T-helper 2 cell treated with Interferon-gamma antibody and Interleukin-4, amounts not matched to agents 5 μg/mL and 100 μg/mL, for 36 hours (primary cell): ENCODE measurements at regions not wholly inside any gene's neighbourhood (a gene's known extent, or its start where the extent isn't known, plus 50 kb on each side); places are given as distances from the start of the nearest gene placed in this dataset.
"Not testable (repeated sequence)": the region's sequence is repeated elsewhere in the genome, so short reads cannot be mapped to it uniquely, and the experiment has no call there.

Experiments
- DNase-seq: peaks from one replicate; pipeline ENCODE4 v3.0.0; 2021; ENCODE audit warnings: low spot score
- H3K27ac Mint-ChIP-seq: one replicate; pipeline ENCODE4 v1.8.0; 2021; ENCODE audit warnings: mild to moderate bottlenecking, mixed read lengths
- H3K27me3 Mint-ChIP-seq: one replicate; pipeline ENCODE4 v1.8.0; 2021; ENCODE audit warnings: low read depth, mixed read lengths
- H3K36me3 Mint-ChIP-seq: one replicate; pipeline ENCODE4 v1.8.0; 2021; ENCODE audit warnings: low read depth, mixed read lengths
- H3K4me1 Mint-ChIP-seq: one replicate; pipeline ENCODE4 v1.8.0; 2021; ENCODE audit warnings: low read depth, mixed read lengths
- H3K4me3 Mint-ChIP-seq: one replicate; pipeline ENCODE4 v1.8.0; 2022; ENCODE audit warnings: mild to moderate bottlenecking, moderate library complexity, mixed read lengths
- H3K9me3 Mint-ChIP-seq: one replicate; pipeline ENCODE4 v1.8.0; 2021; ENCODE audit warnings: mixed read lengths

DNA sequence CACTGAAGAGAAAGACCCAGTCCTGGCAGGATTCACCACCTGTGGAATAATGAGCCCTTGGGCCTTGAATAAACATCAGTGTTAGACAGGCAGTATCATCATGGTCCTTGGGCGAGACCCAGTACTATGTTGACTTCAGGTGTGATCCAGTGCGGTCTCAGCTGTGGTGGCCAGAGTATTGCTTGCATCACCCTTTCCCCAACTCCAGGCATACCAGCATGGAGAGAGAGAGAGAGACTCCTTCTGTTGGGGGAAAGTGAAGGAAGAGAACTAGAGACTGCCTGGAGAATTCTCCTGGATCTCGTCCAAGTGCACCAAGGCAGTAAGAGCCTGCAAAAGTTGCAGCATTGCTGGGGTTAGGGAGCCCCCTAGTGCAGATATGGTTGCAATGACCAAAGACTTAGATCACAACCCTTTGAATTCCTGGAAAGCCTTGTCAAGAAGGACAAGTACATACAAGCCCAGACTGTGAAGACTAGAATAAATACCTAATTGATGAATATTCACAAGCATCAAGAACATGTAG lies 61.1 kb upstream of the VAMP7 start:
- Mint-ChIP-seq H3K36me3 (no peaks in the 10 kb centered on the region), H3K4me3 (no peak overlapping the region), H3K9me3 (peaks cover 17% of the 10 kb centered on the region), H3K4me1 (peaks cover 2% of the 10 kb centered on the region), H3K27ac (no peak overlapping the region), H3K27me3 (peaks cover 4% of the 10 kb centered on the region)
- peak; percentile 9 for DNase-seq

GRCh38 chrX:155819525-155819924 lies 61.6 kb upstream of the VAMP7 start:
- Mint-ChIP-seq H3K9me3 (peaks cover 12% of the 10 kb centered on the region), H3K36me3 (no peaks in the 10 kb centered on the region), H3K4me1 (peaks cover 2% of the 10 kb centered on the region), H3K4me3 (no peak overlapping the region), H3K27ac (no peak overlapping the region), H3K27me3 (peaks cover 4% of the 10 kb centered on the region)
- DNase-seq = no peak

DNA sequence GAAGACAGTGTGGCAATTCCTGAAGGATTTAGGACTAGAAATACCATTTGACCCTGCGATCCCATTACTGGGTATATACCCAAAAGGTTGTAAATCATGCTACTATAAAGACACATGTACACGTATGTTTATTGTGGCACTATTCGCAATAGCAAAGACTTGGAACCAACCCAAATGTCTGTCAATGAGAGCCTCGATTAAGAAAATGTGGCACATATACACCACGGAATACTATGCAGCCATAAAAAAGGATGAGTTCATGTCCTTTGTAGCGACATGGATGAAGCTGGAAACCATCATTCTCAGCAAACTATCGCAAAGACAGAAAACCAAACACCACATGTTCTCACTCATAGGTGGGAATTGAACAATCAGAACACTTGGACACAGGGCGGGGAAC lies 66.8 kb upstream of the VAMP7 start:
- H3K4me1 Mint-ChIP-seq, H3K4me3 Mint-ChIP-seq, H3K27ac Mint-ChIP-seq, H3K36me3 Mint-ChIP-seq, DNase-seq, H3K27me3 Mint-ChIP-seq: not testable (repeated sequence)
- H3K9me3 Mint-ChIP-seq = peaks cover 25% of the 10 kb centered on the region

- Mint-ChIP-seq H3K27me3 (no peaks in the 10 kb centered on the region), H3K36me3 (no peaks in the 10 kb centered on the region), H3K27ac (no peak overlapping the region), H3K4me1 (no peaks in the 10 kb centered on the region), H3K4me3 (no peak overlapping the region), H3K9me3 (peaks cover 4% of the 10 kb centered on the region)
- DNase-seq = no peak
These were observed 101.3 kb upstream of the VAMP7 start for GRCh38 chrX:155779831-155780230.

DNA sequence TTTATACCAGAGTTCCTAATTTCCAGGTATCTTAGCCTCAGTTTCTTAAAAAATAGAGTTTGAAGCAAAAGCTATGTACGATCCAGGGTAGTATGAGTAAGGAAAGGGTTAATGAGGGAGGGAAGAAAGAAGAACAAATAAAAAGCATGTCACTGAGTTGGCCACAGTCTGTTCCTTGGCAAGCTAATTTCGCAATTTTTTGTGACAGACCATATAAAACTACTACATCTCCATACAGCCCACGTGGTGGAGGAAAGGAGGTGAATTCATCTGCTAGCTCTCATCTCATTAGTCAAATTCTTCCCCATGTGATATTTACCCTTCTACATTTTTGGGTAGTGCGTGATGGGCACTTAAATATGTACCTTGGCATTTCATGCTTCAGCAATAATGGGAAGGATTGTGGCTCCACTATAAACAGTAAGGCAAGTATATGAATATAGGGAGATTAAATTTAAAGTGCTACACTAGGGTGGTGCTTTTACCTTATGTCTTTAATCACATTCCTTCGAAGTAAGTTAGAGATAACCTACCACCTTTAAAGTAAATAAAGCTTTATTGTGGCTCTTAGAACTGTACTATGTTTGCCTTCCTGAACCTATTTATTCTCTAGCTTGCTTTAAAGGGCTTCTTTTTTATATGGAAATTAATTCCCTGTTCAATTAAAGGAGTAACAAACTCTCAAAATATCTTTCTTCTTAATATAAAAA lies 102.1 kb upstream of the VAMP7 start:
- no peak overlapping the region for H3K27ac Mint-ChIP-seq
- peaks cover 4% of the 10 kb centered on the region for H3K9me3 Mint-ChIP-seq
- H3K4me1 Mint-ChIP-seq = no peaks in the 10 kb centered on the region
- no peaks in the 10 kb centered on the region for H3K36me3 Mint-ChIP-seq
- no peaks in the 10 kb centered on the region for H3K27me3 Mint-ChIP-seq
- H3K4me3 Mint-ChIP-seq = no peak overlapping the region
- DNase-seq = no peak

DNA sequence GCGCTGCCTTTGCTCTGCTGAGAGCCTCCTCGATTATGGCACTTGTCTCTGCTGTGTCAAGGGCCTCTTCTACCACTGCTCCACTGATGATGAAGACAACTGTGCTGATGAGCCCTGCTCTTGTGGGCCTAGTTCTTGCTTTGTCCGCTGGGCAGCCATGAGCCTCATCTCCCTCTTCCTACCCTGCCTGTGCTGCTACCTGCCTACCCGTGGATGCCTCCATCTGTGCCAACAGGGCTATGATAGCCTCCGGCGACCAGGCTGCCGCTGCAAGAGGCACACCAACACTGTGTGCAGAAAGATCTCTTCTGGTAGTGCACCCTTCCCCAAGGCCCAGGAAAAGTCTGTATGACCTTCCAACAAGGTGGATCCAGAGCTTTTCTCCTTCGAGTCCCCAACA lies 106.8 kb upstream of the VAMP7 start:
- Mint-ChIP-seq H3K36me3 (no peaks in the 10 kb centered on the region), H3K27ac (no peak overlapping the region), H3K9me3 (no peaks in the 10 kb centered on the region), H3K27me3 (peaks cover 2% of the 10 kb centered on the region), H3K4me1 (no peaks in the 10 kb centered on the region), H3K4me3 (no peak overlapping the region)
- DNase-seq = no peak

DNA sequence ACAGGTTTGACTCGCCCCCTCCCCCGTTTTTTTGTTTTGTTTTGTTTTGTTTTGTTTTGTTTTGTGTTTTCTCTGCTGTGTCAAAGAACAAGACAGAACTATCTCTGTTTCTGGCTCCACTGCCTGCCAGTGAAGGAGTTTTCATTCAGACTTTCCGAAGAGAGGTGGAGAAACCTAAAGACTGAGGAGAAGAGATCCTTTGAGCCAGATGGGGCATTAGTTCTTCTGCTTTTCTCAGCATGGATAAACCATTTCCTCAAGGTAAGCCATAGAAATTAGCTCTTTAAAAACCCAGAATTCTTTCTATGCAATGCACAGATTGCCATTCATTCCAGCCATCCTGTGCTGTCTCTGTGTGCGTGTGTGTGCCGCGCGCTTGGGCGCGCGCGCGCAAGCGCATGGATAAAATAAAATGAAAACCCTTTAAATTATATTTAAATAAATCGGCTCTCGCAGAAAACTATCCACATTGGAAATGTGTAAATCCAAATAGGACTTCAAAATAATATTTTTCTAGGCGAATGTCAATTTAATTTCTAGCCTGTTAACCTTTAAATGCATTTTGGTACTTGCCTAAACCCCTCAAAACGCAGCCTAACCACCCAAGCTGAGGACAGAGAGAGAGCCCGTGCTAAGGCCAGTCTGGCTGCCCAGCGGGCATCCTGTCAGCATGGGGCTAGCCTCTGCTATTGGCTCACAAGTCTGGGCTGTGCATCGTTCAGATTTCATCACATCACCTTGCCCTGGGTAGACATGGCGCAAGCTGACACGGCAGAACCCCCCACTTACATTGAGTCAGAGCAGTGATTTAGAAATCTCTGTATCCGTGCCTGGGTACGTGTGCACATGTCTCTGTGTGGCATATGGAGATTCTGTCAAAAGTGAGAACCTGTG lies 113.0 kb upstream of the VAMP7 start:
- no peak for DNase-seq
- Mint-ChIP-seq H3K27me3 (peaks cover 2% of the 10 kb centered on the region), H3K4me1 (peaks cover 10% of the 10 kb centered on the region), H3K27ac (no peak overlapping the region), H3K36me3 (no peaks in the 10 kb centered on the region), H3K4me3 (peak overlapping the region; percentile 76), H3K9me3 (no peaks in the 10 kb centered on the region)

- peak; percentile 5 for DNase-seq
- peaks cover 2% of the 10 kb centered on the region for H3K27me3 Mint-ChIP-seq
- peak overlapping the region; percentile 76 for H3K4me3 Mint-ChIP-seq
- H3K27ac Mint-ChIP-seq = no peak overlapping the region
- no peaks in the 10 kb centered on the region for H3K36me3 Mint-ChIP-seq
- H3K4me1 Mint-ChIP-seq = peaks cover 10% of the 10 kb centered on the region
- peaks cover 1% of the 10 kb centered on the region for H3K9me3 Mint-ChIP-seq
These were observed 113.9 kb upstream of the VAMP7 start for GRCh38 chrX:155767051-155767875.

- DNase-seq = no peak
- Mint-ChIP-seq H3K27ac (no peak overlapping the region), H3K4me1 (peaks cover 10% of the 10 kb centered on the region), H3K36me3 (no peaks in the 10 kb centered on the region), H3K9me3 (peaks cover 9% of the 10 kb centered on the region), H3K4me3 (no peak overlapping the region), H3K27me3 (peaks cover 2% of the 10 kb centered on the region)
These were observed 114.8 kb upstream of the VAMP7 start for GRCh38 chrX:155766321-155766720.

GRCh38 chrX:155761185-155761584 lies 120.0 kb upstream of the VAMP7 start:
- no peaks in the 10 kb centered on the region for H3K36me3 Mint-ChIP-seq
- no peaks in the 10 kb centered on the region for H3K4me1 Mint-ChIP-seq
- H3K4me3 Mint-ChIP-seq = no peak overlapping the region
- no peak overlapping the region for H3K27ac Mint-ChIP-seq
- no peaks in the 10 kb centered on the region for H3K27me3 Mint-ChIP-seq
- H3K9me3 Mint-ChIP-seq = peaks cover 15% of the 10 kb centered on the region
- no peak for DNase-seq

DNA sequence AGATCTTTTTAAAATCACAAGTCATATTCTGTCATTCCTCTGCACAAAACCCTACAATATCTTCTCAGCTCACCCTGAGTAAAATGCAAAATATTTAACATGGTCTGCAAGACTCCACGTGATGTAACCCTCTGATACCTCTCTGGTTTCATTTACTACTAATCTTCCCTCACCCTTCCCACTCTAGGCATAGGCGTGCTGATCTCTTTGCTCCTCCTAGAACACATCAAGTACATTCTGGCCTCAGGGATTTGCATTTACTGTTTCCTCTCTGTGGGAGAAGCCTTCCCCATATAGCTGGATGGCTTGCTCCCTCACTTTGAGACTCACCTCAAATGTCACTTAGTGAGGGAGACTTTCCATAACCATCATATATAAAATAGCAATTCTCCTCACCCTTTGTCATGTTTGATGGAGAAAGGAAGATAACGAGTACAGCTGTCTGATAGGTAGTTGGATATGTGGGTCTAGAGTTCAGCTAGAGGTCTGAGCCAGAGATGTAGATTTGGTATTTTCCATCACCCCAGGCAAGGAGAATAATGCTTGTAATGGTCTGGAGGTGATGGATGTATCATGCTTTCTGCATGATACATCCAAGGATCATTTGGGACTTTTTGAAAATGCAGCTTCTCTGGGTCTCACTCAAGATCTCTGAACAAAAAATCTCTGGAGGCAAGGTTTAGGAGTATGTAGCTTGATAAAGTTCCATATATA lies 123.9 kb upstream of the VAMP7 start:
- Mint-ChIP-seq H3K36me3 (no peaks in the 10 kb centered on the region), H3K4me3 (no peak overlapping the region), H3K27me3 (no peaks in the 10 kb centered on the region), H3K4me1 (no peaks in the 10 kb centered on the region), H3K27ac (no peak overlapping the region), H3K9me3 (peaks cover 13% of the 10 kb centered on the region)
- DNase-seq = no peak

DNA sequence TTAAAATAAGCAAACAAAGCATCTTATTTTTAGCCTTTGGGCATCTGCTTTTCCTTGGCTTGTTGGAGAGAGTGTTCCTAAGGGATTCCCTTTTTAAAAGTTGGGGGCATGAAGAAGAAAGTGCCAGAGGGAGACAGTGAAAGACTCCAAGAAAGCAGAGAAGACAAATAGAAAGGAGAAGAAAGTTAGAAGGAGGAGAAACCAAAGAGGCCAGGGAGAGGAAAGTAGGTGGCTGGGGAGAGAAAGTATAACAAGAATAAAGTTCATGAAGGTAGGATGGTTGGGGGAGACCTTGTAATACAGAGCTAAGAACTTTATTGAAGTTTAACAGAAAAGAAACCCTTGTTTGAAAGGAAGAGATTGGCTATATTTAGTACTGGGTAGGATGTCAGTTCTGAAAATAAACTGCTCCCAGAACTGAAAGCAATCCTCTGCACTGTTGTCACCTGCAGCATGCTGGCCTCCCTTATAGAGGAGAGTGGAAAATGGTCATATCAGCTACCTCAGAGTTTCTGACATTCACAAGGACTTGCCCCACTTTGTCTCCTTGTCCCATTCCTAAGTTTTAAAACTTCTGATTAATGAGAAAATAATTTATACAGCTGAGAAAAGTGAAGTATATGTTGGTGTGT lies 125.3 kb upstream of the VAMP7 start:
- H3K9me3 Mint-ChIP-seq = peaks cover 1% of the 10 kb centered on the region
- H3K36me3 Mint-ChIP-seq = no peaks in the 10 kb centered on the region
- H3K27ac Mint-ChIP-seq = no peak overlapping the region
- H3K27me3 Mint-ChIP-seq = no peaks in the 10 kb centered on the region
- H3K4me3 Mint-ChIP-seq = no peak overlapping the region
- no peaks in the 10 kb centered on the region for H3K4me1 Mint-ChIP-seq
- DNase-seq = no peak

- H3K36me3 Mint-ChIP-seq = no peaks in the 10 kb centered on the region
- no peak overlapping the region for H3K4me3 Mint-ChIP-seq
- no peaks in the 10 kb centered on the region for H3K4me1 Mint-ChIP-seq
- H3K27me3 Mint-ChIP-seq = no peaks in the 10 kb centered on the region
- no peak overlapping the region for H3K27ac Mint-ChIP-seq
- H3K9me3 Mint-ChIP-seq = peaks cover 10% of the 10 kb centered on the region
- no peak for DNase-seq
These were observed 130.0 kb upstream of the VAMP7 start for GRCh38 chrX:155751131-155751530.
